Fibroblast of lung (primary cell): ENCODE measurements at regions not wholly inside any gene's neighbourhood (a gene's known extent, or its start where the extent isn't known, plus 50 kb on each side); places are given as distances from the start of the nearest gene placed in this dataset.
A peak's percentile ranks its signal among the peaks of the same experiment; 100 is the strongest.

Experiments
- DNase-seq, 2 donors: peaks; one replicate each; pipeline versions ENCODE4 v3.0.0 to v3.0.0-alpha.2; 2010; ENCODE audit warnings: low read depth in 2 of 2
- H2AFZ ChIP-seq: 2 replicates; pipeline ENCODE4 v1.5.1; 2012; ENCODE audit warnings: low read length, control low read depth, inconsistent platforms
- H3K27ac ChIP-seq: 2 replicates; pipeline ENCODE4 v1.5.1; 2011; ENCODE audit warnings: low read length, control low read depth; ENCODE audit not compliant: insufficient read depth
- H3K27me3 ChIP-seq: 2 replicates; pipeline ENCODE4 v1.5.1; 2011; ENCODE audit warnings: mild to moderate bottlenecking, low read length; ENCODE audit not compliant: control insufficient read depth, insufficient read depth
- H3K36me3 ChIP-seq: 2 replicates; pipeline ENCODE4 v1.5.1; 2011; ENCODE audit warnings: low read length; ENCODE audit not compliant: control insufficient read depth, insufficient read depth
- H3K4me1 ChIP-seq: 2 replicates; pipeline ENCODE4 v1.5.1; 2011; ENCODE audit warnings: low read length; ENCODE audit not compliant: control insufficient read depth, insufficient read depth; ENCODE audit errors: extremely low read depth
- H3K4me2 ChIP-seq: 2 replicates; pipeline ENCODE4 v1.5.1; 2011; ENCODE audit warnings: low read length, control low read depth; ENCODE audit not compliant: insufficient read depth; ENCODE audit errors: extremely low read depth
- H3K4me3 ChIP-seq, 4 experiments: fragments of 200-600 bp in 1 of 4; sonication (generic) in 1 of 4; replicated peaks in 1 of 4; 2 replicates each; pipeline ENCODE4 v1.5.1; 2011 to 2016; ENCODE audit warnings: low read length in 4 of 4, low read depth in 3 of 4, mild to moderate bottlenecking in 3 of 4, control low read depth in 2 of 4, inconsistent platforms in 1 of 4, mixed read lengths in 1 of 4; ENCODE audit not compliant: insufficient read depth in 1 of 4; ENCODE audit errors: control extremely low read depth in 1 of 4
- H3K79me2 ChIP-seq: 2 replicates; pipeline ENCODE4 v1.5.1; 2012; ENCODE audit warnings: mild to moderate bottlenecking, low read length, inconsistent platforms; ENCODE audit not compliant: control insufficient read depth, insufficient read depth
- H3K9ac ChIP-seq: 2 replicates; pipeline ENCODE4 v1.5.1; 2011; ENCODE audit warnings: mild to moderate bottlenecking, low read length, control low read depth; ENCODE audit not compliant: insufficient read depth
- H3K9me3 ChIP-seq: 2 replicates; pipeline ENCODE4 v1.5.1; 2012; ENCODE audit warnings: low read depth, low read length; ENCODE audit not compliant: control insufficient read depth, insufficient read depth
- H4K20me1 ChIP-seq: 2 replicates; pipeline ENCODE4 v1.5.1; 2011; ENCODE audit warnings: low read length; ENCODE audit not compliant: control insufficient read depth, insufficient read depth; ENCODE audit errors: extremely low read depth
- CTCF ChIP-seq, 2 donors: IDR thresholded peaks in 1 of 2; conservative IDR thresholded peaks in 1 of 2; 1 replicate in 1 of 2; 2 replicates in 1 of 2; pipeline ENCODE4 v1.5.1; 2011 to 2012; ENCODE audit warnings: low read length in 2 of 2, control low read depth in 1 of 2, inconsistent platforms in 1 of 2, low read depth in 1 of 2, mild to moderate bottlenecking in 1 of 2
- EZH2 ChIP-seq: IDR thresholded peaks from 2 replicates; pipeline ENCODE4 v1.5.1; 2012; ENCODE audit warnings: low read length, control low read depth, mild to moderate bottlenecking; ENCODE audit errors: missing control alignments

GRCh38 chr9:88749420-88749819, 214.4 kb downstream of the NXNL2 start:
- Histone ChIP-seq H3K4me3 (no peak overlapping the region), H3K4me2 (no peak overlapping the region), H3K4me1 (peaks cover 33% of the 10 kb centered on the region), H3K79me2 (no peaks in the 10 kb centered on the region), H2AFZ (no peak overlapping the region), H3K27ac (no peak overlapping the region), H3K9ac (no peak overlapping the region), H3K9me3 (no peaks in the 10 kb centered on the region), H3K36me3 (no peaks in the 10 kb centered on the region), H3K27me3 (no peaks in the 10 kb centered on the region), H4K20me1 (no peaks in the 10 kb centered on the region)
- TF ChIP-seq CTCF (conservative IDR thresholded peaks at IDR 0.05 in 1 of 2, IDR thresholded peaks at IDR 0.05 in 1 of 2; ENCODE audit: low read depth in 1 of 2, low read length in 2 of 2) (no peak), EZH2 (no peak)
- peak; percentile 35 to 72 for DNase-seq

GRCh38 chr9:88750832-88751360, 215.9 kb downstream of the NXNL2 start:
- no peak for DNase-seq
- Histone ChIP-seq H3K27ac (no peak overlapping the region), H3K79me2 (no peaks in the 10 kb centered on the region), H4K20me1 (no peaks in the 10 kb centered on the region), H3K4me2 (no peak overlapping the region), H2AFZ (no peak overlapping the region), H3K4me1 (peaks cover 25% of the 10 kb centered on the region), H3K9ac (no peak overlapping the region), H3K4me3 (no peak overlapping the region), H3K27me3 (no peaks in the 10 kb centered on the region), H3K36me3 (no peaks in the 10 kb centered on the region), H3K9me3 (no peaks in the 10 kb centered on the region)
- TF ChIP-seq EZH2 (no peak), CTCF (conservative IDR thresholded peaks at IDR 0.05 in 1 of 2, IDR thresholded peaks at IDR 0.05 in 1 of 2; ENCODE audit: low read depth in 1 of 2, low read length in 2 of 2) (no peak)

- H3K4me1 ChIP-seq = peaks cover 18% of the 10 kb centered on the region
- no peak overlapping the region for H2AFZ ChIP-seq
- no peak overlapping the region for H3K9ac ChIP-seq
- TF ChIP-seq CTCF (conservative IDR thresholded peaks at IDR 0.05 in 1 of 2, IDR thresholded peaks at IDR 0.05 in 1 of 2; ENCODE audit: low read depth in 1 of 2, low read length in 2 of 2) = no peak
- TF ChIP-seq EZH2 = no peak
- no peaks in the 10 kb centered on the region for H4K20me1 ChIP-seq
- H3K4me3 ChIP-seq = no peak overlapping the region
- H3K36me3 ChIP-seq = no peaks in the 10 kb centered on the region
- no peak overlapping the region for H3K4me2 ChIP-seq
- H3K27me3 ChIP-seq = no peaks in the 10 kb centered on the region
- no peak for DNase-seq
- no peaks in the 10 kb centered on the region for H3K79me2 ChIP-seq
- no peak overlapping the region for H3K27ac ChIP-seq
- no peaks in the 10 kb centered on the region for H3K9me3 ChIP-seq
These were observed 216.8 kb downstream of the NXNL2 start for GRCh38 chr9:88751781-88752180.
